Mesenchymal stem cell (in vitro differentiated cells and primary cell): ENCODE measurements at regions not wholly inside any gene's neighbourhood (a gene's known extent, or its start where the extent isn't known, plus 50 kb on each side); places are given as distances from the start of the nearest gene placed in this dataset.
"Not testable (repeated sequence)": the region's sequence is repeated elsewhere in the genome, so short reads cannot be mapped to it uniquely, and the experiment has no call there.

Experiments
- DNase-seq: peaks from one replicate; pipeline ENCODE4 v3.0.0-alpha.2; 2013
- H2AFZ ChIP-seq: one replicate; pipeline ENCODE4 v1.6.1; 2013; ENCODE audit warnings: low read depth, mild to moderate bottlenecking, control low read depth, inconsistent platforms, low read length, moderate library complexity
- H2AK5ac ChIP-seq: 2 replicates; pipeline ENCODE4 v1.6.1; 2013; ENCODE audit warnings: low read length, moderate library complexity, mild to moderate bottlenecking, inconsistent platforms; ENCODE audit not compliant: severe bottlenecking
- H2BK120ac ChIP-seq: one replicate; pipeline ENCODE4 v1.6.1; 2013; ENCODE audit warnings: low read depth, mild to moderate bottlenecking, inconsistent platforms, low read length, moderate library complexity
- H2BK12ac ChIP-seq, 2 experiments: one replicate each; pipeline ENCODE4 v1.6.1; 2013; ENCODE audit warnings: inconsistent platforms in 2 of 2, low read length in 2 of 2, mild to moderate bottlenecking in 2 of 2, moderate library complexity in 2 of 2, control low read depth in 1 of 2
- H2BK15ac ChIP-seq: one replicate; pipeline ENCODE4 v1.6.1; 2013; ENCODE audit warnings: mild to moderate bottlenecking, low read depth, inconsistent platforms; ENCODE audit not compliant: poor library complexity, severe bottlenecking
- H2BK5ac ChIP-seq: 2 replicates; pipeline ENCODE4 v1.6.1; 2013; ENCODE audit warnings: low read depth, mild to moderate bottlenecking, low read length, control low read depth, inconsistent platforms; ENCODE audit not compliant: poor library complexity, severe bottlenecking
- H3K14ac ChIP-seq, 2 experiments: one replicate each; pipeline ENCODE4 v1.6.1; 2013; ENCODE audit warnings: inconsistent platforms in 2 of 2, low read length in 2 of 2, control low read depth in 1 of 2, mild to moderate bottlenecking in 1 of 2, moderate library complexity in 1 of 2
- H3K18ac ChIP-seq, 2 experiments: one replicate each; pipeline ENCODE4 v1.6.1; 2013; ENCODE audit warnings: inconsistent platforms in 2 of 2, low read length in 2 of 2, control low read depth in 1 of 2, low read depth in 1 of 2, mild to moderate bottlenecking in 1 of 2
- H3K23ac ChIP-seq, 2 experiments: one replicate each; pipeline ENCODE4 v1.6.1; 2013; ENCODE audit warnings: inconsistent platforms in 2 of 2, low read length in 2 of 2, mild to moderate bottlenecking in 2 of 2, moderate library complexity in 2 of 2, control low read depth in 1 of 2
- H3K27ac ChIP-seq: 2 replicates; pipeline ENCODE4 v1.5.1; 2013; ENCODE audit warnings: mild to moderate bottlenecking, moderate library complexity, low read length, control low read depth, inconsistent platforms; ENCODE audit not compliant: poor library complexity, severe bottlenecking
- H3K27me3 ChIP-seq, 2 experiments: 2 replicates each; pipeline versions ENCODE4 v1.6.1 to v1.7.0; 2013; ENCODE audit warnings: low read length in 2 of 2, mild to moderate bottlenecking in 2 of 2, moderate library complexity in 2 of 2, control low read depth in 1 of 2, inconsistent platforms in 1 of 2; ENCODE audit not compliant: control insufficient read depth in 1 of 2, insufficient read depth in 1 of 2
- H3K36me3 ChIP-seq, 2 experiments: 2 replicates each; pipeline versions ENCODE4 v1.6.1 to v1.7.0; 2013; ENCODE audit warnings: low read length in 2 of 2, control low read depth in 1 of 2, inconsistent platforms in 1 of 2, low read depth in 1 of 2, mild to moderate bottlenecking in 1 of 2; ENCODE audit not compliant: insufficient read depth in 2 of 2, control insufficient read depth in 1 of 2
- H3K4ac ChIP-seq, 2 experiments: one replicate each; pipeline ENCODE4 v1.6.1; 2013; ENCODE audit warnings: inconsistent platforms in 2 of 2, low read length in 2 of 2, mild to moderate bottlenecking in 2 of 2, moderate library complexity in 2 of 2, control low read depth in 1 of 2, low read depth in 1 of 2
- H3K4me1 ChIP-seq: 2 replicates; pipeline ENCODE4 v1.6.1; 2013; ENCODE audit warnings: low read depth, low read length, control low read depth; ENCODE audit not compliant: control insufficient read depth, insufficient read depth
- H3K4me2 ChIP-seq: 2 replicates; pipeline ENCODE4 v1.6.1; 2013; ENCODE audit warnings: low read length, mild to moderate bottlenecking, inconsistent platforms; ENCODE audit not compliant: poor library complexity, severe bottlenecking
- H3K4me3 ChIP-seq, 2 experiments: 2 replicates each; pipeline versions ENCODE4 v1.5.1 to v1.7.0; 2013; ENCODE audit warnings: low read length in 2 of 2, mild to moderate bottlenecking in 2 of 2, control low read depth in 1 of 2, low read depth in 1 of 2; ENCODE audit not compliant: insufficient read depth in 1 of 2
- H3K79me1 ChIP-seq: replicated peaks from 2 replicates; pipeline ENCODE4 v1.6.1; 2013; ENCODE audit warnings: mild to moderate bottlenecking, control low read depth, low read length, inconsistent platforms; ENCODE audit not compliant: poor library complexity, severe bottlenecking
- H3K9ac ChIP-seq: 2 replicates; pipeline ENCODE4 v1.7.0; 2013; ENCODE audit warnings: mild to moderate bottlenecking, low read length, moderate library complexity
- H3K9me3 ChIP-seq: 2 replicates; pipeline ENCODE4 v1.7.0; 2013; ENCODE audit warnings: mild to moderate bottlenecking, low read length; ENCODE audit not compliant: control insufficient read depth
- H4K8ac ChIP-seq: one replicate; pipeline ENCODE4 v1.6.1; 2013; ENCODE audit warnings: inconsistent platforms, mild to moderate bottlenecking, low read length, moderate library complexity
- H4K91ac ChIP-seq: one replicate; pipeline ENCODE4 v1.6.1; 2013; ENCODE audit warnings: mild to moderate bottlenecking, low read length, inconsistent platforms
- WGBS: methylation state at CpG from one replicate; pipeline ENCODE4 v1.1.7; 2013; ENCODE audit warnings: mixed read lengths; 5-methylcytosine and 5-hydroxymethylcytosine counted together

GRCh38 chr20:30621346-30621745, 636.1 kb upstream of the DEFB115 start:
- not testable (repeated sequence) for H3K27ac ChIP-seq, H3K36me3 ChIP-seq, H3K4me2 ChIP-seq, H3K9ac ChIP-seq, H4K91ac ChIP-seq, H2BK5ac ChIP-seq, H2AK5ac ChIP-seq, H2AFZ ChIP-seq, H2BK15ac ChIP-seq, H3K79me1 ChIP-seq, H3K23ac ChIP-seq, H3K18ac ChIP-seq, H3K9me3 ChIP-seq, H2BK120ac ChIP-seq, H3K27me3 ChIP-seq, H3K4me1 ChIP-seq, H3K4ac ChIP-seq, H3K4me3 ChIP-seq, H3K14ac ChIP-seq, H2BK12ac ChIP-seq, H4K8ac ChIP-seq, DNase-seq
- WGBS = 78% methylated on average over 4 of the region's 4 CpGs

GRCh38 chr20:30624310-30624709, 633.2 kb upstream of the DEFB115 start:
- not testable (repeated sequence) for H2BK120ac ChIP-seq, H3K27ac ChIP-seq, H2BK5ac ChIP-seq, DNase-seq, H2BK12ac ChIP-seq, H4K8ac ChIP-seq, H3K4me1 ChIP-seq, H2AFZ ChIP-seq, H3K9me3 ChIP-seq, H3K14ac ChIP-seq, H3K36me3 ChIP-seq, H3K4me3 ChIP-seq, H3K79me1 ChIP-seq, H3K4ac ChIP-seq, H3K9ac ChIP-seq, H3K4me2 ChIP-seq, H3K18ac ChIP-seq, H2AK5ac ChIP-seq, H4K91ac ChIP-seq, H3K23ac ChIP-seq, H3K27me3 ChIP-seq, H2BK15ac ChIP-seq
- 100% methylated on average over 1 of the region's 3 CpGs for WGBS

DNA sequence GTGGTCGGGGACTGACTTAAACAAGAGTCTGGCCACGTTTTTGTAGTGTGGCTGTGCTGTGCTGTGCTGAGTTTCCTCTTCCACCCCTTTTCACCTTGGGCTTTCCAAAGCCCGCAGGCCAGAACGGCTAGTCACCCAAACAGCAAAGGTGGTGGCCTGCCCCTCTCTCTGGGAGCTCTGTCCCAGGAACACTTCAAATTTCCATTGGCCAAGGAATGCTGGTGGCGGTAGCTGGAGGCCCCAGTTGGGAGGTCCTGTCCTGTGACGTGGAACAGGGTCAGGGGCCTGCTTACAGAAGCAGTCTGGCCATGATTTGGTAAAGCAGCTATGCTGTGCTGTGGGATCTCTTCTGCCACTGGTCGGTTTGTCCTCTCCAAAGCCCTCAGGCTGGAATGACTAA, 628.1 kb upstream of the DEFB115 start:
- H3K27me3 ChIP-seq, DNase-seq, H3K9me3 ChIP-seq, H3K4me1 ChIP-seq, H4K8ac ChIP-seq, H3K18ac ChIP-seq, H4K91ac ChIP-seq, H2BK12ac ChIP-seq, H3K4me3 ChIP-seq, H2BK15ac ChIP-seq, H3K4ac ChIP-seq, H3K27ac ChIP-seq, H3K23ac ChIP-seq, H3K36me3 ChIP-seq, H2BK5ac ChIP-seq, H3K79me1 ChIP-seq, H2AK5ac ChIP-seq, H3K4me2 ChIP-seq, H3K14ac ChIP-seq, H2BK120ac ChIP-seq, H3K9ac ChIP-seq, H2AFZ ChIP-seq: not testable (repeated sequence)
- WGBS = 53% methylated on average over 7 of the region's 7 CpGs

DNA sequence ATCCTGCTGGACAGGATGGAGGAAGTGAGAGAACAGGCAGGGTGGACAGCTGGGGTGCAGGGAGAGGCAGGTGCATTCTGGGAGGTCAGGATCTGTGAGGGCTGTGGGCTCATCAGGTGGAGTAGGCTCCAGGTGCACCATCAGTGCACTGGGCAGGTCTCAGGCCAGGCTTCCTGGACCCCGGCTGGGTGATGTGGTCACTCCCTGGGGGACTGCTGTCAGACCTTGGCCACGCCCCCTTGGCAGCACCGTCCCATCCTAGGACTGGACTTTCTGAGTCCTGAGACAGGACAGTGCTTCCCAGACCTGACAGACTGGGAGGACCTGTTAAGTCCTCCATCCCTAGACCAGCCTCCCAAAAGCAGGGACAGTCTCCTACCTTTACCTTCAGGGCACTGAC, 626.7 kb upstream of the DEFB115 start:
- H3K18ac ChIP-seq = no peak overlapping the region
- no peaks in the 10 kb centered on the region for H3K4me1 ChIP-seq
- H3K36me3 ChIP-seq = no peaks in the 10 kb centered on the region
- H2AK5ac ChIP-seq = no peak overlapping the region
- no peak for DNase-seq
- H3K9me3 ChIP-seq = no peaks in the 10 kb centered on the region
- H4K91ac ChIP-seq = no peak overlapping the region
- no peaks in the 10 kb centered on the region for H3K27me3 ChIP-seq
- no peak overlapping the region for H3K27ac ChIP-seq
- no peak overlapping the region for H2BK12ac ChIP-seq
- H3K4ac ChIP-seq = no peak overlapping the region
- H3K79me1 ChIP-seq = no peaks in the 10 kb centered on the region
- H3K23ac ChIP-seq = no peak overlapping the region
- H3K4me2 ChIP-seq = no peak overlapping the region
- no peak overlapping the region for H4K8ac ChIP-seq
- no peak overlapping the region for H3K9ac ChIP-seq
- no peak overlapping the region for H2BK5ac ChIP-seq
- H2AFZ ChIP-seq = no peak overlapping the region
- H3K14ac ChIP-seq = no peak overlapping the region
- no peak overlapping the region for H3K4me3 ChIP-seq
- WGBS = 65% methylated on average over 3 of the region's 3 CpGs
- no peak overlapping the region for H2BK120ac ChIP-seq
- no peak overlapping the region for H2BK15ac ChIP-seq
